GM13976 (cell line): ENCODE measurements at regions not wholly inside any gene's neighbourhood (a gene's known extent, or its start where the extent isn't known, plus 50 kb on each side); places are given as distances from the start of the nearest gene placed in this dataset.

Experiments
- DNase-seq: peaks from one replicate; pipeline ENCODE4 v3.0.0; 2012; ENCODE audit warnings: low spot score
- CTCF ChIP-seq: IDR thresholded peaks from 2 replicates; pipeline ENCODE4 v1.5.1; 2012; ENCODE audit warnings: borderline replicate concordance, mild to moderate bottlenecking; ENCODE audit not compliant: insufficient read depth; ENCODE audit errors: extremely low read depth, missing control alignments, control extremely low read depth
- in situ Hi-C: fragments of 300-500 bp; cut with MboI; formaldehyde crosslinking; loops from one replicate; pipeline ENCODE4 v1.12.0; 2022; ENCODE audit warnings: low sequenced_read_pairs, mixed read lengths, inconsistent platforms; ENCODE audit not compliant: unreplicated experiment

GRCh38 chr2:83595121-83595690 is 863.9 kb downstream of the SUCLG1 start:
- in situ Hi-C loops, result no loop called here
- TF ChIP-seq CTCF, result no peak
- DNase-seq, result no peak

- DNase-seq, result no peak
- TF ChIP-seq CTCF, result no peak
- in situ Hi-C loops, result no loop called here
Measured at GRCh38 chr2:83594241-83595120, 864.6 kb downstream of the SUCLG1 start.

GRCh38 chr2:83587309-83587708 is 871.8 kb downstream of the SUCLG1 start:
- DNase-seq, result no peak
- in situ Hi-C loops, result no loop called here
- no peak for TF ChIP-seq CTCF

GRCh38 chr2:83585250-83585649 is 873.8 kb downstream of the SUCLG1 start:
- in situ Hi-C loops, result no loop called here
- DNase-seq, result no peak
- TF ChIP-seq CTCF, result no peak

GRCh38 chr2:83584672-83585071 is 874.4 kb downstream of the SUCLG1 start:
- in situ Hi-C loops, result no loop called here
- TF ChIP-seq CTCF, result no peak
- DNase-seq, result no peak

- TF ChIP-seq CTCF, result no peak
- no peak for DNase-seq
- in situ Hi-C loops, result no loop called here
Measured at GRCh38 chr2:83582589-83582988, 876.5 kb downstream of the SUCLG1 start.
